NCI-H460 (cell line): ENCODE measurements at regions not wholly inside any gene's neighbourhood (a gene's known extent, or its start where the extent isn't known, plus 50 kb on each side); places are given as distances from the start of the nearest gene placed in this dataset.
A peak's percentile ranks its signal among the peaks of the same experiment; 100 is the strongest.

Experiments used
- DNase-seq: peaks from one replicate; pipeline ENCODE4 v3.0.0-alpha.2; 2016; ENCODE audit warnings: low read depth; ENCODE audit errors: extremely low read depth

GRCh38 chr19:33946535-33947264 is 150.0 kb downstream of the KCTD15 start:
- DNase-seq, result no peak

- DNase-seq, result peak; percentile 0
Measured at GRCh38 chr19:33947265-33947964, 150.7 kb downstream of the KCTD15 start.

DNA sequence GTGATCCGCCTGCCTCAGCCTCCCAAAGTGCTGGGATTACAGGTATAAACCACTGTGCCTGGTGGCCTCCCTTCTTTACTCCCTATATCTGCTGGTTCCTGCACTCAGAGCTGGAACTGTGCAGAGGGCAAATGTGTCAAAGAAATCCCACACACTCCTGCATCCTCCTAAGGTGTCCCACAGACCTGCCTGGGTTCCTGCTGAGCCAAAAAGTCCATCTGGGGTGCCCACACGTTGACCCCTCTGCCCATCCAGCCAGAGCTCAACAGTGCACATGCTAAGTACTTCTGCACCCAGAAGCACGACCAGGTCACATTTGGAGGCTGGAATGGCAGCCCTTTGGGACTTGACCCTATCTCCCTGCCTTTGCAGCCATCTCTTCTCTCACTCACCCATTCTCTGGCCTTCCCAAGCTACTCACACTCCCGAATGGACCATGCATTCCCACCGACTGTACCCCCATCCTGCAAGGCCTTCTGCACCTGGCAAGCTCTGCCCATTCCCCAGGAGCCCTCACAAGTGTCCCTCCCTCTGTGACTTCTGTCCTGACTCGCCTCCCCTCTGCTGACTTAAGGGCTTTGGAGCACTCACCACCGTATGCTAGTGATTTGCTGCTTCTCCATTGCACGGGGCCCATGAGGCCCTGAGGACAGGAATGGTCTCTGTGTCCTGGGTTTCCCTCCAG is 152.1 kb downstream of the KCTD15 start:
- no peak for DNase-seq

DNA sequence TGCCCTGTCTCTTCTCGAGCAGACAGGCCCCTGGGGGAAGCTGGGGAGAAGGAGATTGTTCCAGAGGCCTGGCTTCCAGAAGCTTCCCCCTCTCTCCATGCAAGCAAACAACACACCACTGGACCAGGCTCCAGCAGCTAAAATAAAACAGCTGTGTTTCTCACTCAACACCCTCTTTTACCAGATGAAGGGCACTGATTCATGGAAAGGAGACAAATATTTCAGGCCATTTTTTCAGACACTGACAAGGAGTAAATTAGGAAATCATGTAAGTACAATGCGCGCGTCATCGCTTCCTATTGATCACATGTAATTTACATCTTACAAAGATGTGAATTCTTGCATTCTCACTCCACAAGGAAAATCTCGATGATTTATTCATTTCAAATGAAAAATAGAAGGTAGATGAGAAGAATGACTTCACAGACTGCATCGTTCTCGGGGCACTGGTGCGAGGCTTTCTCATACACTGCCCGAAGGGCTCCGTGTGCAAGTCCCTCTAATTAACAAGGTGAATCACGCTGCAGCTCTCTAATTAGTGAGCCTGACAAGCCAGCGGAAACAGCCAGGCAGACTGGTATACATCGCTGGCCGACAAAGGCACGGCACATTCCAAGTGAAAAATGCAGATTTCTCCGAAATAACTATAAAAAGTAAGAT is 153.6 kb downstream of the KCTD15 start:
- no peak for DNase-seq

GRCh38 chr19:33953023-33953422 is 156.4 kb downstream of the KCTD15 start:
- DNase-seq, result no peak

DNA sequence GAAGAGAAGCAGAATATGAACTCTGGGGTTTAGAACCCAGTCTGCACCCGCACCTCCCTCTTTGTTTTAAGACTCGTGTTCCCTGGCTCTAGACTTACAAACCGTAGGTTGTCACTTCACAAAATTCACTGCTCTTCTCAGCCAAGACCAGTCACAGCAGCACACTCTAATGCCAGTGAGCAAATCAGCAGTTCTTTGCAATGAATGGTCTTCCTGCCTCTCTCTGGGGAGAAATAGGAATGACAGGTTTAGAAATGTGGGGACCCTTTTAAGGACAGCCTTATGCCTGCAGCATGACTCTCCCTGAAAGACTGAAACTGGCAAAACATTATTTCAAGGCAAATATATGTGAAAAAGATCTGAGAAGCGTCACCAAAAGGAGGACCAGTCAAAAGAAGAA is 156.9 kb downstream of the KCTD15 start:
- DNase-seq, result no peak

DNA sequence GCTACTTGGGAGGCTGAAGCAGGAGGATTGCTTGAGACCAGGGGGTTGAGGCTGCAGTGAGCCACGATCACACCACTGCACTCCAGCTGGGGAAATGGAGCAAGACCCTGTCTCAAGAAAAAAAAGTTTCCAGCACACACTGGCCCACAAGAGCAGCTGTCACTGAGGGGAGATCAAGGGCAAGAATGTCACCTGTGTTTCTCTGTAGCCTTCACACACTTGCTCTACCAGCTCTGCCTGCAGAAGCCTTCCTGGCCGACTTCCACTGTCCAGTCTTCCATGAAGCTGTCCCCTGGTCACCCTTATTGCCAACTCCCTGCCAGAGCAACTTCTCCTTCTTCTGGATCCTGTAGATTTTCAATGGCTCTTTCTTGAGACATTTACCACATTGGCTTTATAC is 158.0 kb downstream of the KCTD15 start:
- DNase-seq, result no peak

GRCh38 chr19:33956941-33957340 is 160.3 kb downstream of the KCTD15 start:
- DNase-seq, result no peak

DNA sequence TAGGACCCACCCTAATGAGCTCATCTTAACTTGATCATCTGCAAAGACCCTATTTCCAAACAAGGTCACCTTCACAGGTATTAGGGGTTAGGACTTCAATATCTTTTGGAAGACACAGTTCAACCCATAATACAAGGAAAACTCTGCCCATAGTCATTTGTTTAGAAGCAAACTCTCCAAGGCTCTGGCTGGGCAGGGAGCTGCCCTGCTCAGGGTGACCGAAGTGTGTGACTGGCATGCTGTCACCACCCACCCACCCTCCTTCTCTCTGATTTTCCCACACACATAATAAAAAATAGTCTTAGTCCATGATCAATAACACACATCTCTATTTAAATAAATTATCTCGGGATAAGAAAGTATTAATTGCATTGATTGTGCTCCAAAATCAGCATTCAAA is 161.1 kb downstream of the KCTD15 start:
- no peak for DNase-seq

DNA sequence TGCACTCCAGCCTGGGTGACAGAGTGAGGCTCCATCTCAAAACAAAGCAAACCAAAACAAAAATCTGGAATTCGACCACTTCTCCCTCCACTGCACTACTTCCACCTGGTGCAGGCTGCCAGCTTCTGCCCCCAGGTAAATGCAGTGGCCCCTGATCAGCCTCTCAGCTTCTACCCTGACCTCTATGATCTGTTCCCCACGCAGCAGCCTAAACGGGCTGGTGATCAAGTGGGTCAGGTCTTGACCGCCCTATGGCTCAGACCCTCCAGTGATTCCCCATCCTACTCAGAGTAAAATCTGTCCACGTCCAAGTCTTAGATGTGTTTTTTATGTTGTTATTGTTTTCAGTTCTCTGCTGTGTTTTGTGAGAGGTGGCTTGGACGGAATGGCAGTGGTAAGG is 163.9 kb downstream of the KCTD15 start:
- no peak for DNase-seq

DNA sequence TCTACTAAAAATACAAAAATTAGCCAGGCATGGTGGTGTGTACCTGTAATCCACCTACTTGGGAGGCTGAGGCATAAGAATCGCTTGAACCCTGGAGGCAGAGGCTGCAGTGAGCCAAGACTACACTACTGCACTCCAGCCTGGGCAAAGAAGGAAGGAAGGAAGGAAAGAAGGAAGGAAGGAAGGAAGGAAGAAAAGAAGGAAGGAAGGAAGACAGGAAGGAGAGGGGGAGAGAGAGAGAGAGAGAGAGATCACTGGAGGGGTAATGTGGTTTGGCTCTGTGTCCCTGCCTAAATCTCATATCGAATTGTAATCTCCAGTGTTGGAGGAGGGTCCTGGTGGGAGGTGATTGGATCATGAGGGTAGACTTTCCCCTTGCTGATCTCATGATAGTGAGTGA is 165.5 kb downstream of the KCTD15 start:
- DNase-seq, result no peak

DNA sequence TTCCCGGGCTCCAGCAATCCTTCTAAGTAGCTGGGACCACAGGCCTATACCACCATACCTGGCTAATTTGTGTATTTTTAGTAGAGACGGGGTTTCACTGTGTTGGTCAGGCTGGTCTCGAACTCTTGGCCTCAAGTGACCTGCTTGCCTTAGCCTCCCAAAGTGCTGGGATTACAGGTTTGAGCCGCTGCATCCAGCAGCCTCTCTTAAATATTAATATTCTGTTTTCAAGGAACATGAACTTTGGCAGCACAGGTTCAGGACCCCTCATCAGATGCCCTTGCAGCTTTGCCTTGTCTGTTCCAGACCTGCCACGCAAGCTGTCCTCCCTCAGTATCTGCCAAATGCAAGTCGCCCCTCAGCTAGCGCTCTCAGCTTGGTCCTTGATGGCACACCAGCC is 166.8 kb downstream of the KCTD15 start:
- no peak for DNase-seq

DNA sequence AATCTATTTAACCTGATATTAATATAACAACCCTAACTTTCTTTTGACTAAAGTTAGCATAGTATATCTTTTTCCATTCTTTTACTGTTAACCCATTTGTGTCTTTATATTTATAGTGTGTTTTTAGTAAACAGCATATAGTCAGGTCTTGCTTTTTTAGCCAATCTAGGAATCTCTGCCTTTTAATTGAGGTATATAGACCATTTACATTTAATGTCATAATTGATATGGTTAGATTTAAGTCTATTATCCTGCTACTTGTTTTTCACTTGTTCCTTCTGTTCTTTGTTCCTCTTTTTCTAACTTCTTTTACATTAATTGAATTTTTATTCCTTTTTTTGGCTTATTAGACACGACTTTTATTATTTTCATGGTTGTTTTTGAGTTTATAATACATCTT is 174.4 kb downstream of the KCTD15 start:
- no peak for DNase-seq

- DNase-seq, result no peak
Measured at GRCh38 chr19:33977756-33978685, 181.4 kb downstream of the KCTD15 start.

DNA sequence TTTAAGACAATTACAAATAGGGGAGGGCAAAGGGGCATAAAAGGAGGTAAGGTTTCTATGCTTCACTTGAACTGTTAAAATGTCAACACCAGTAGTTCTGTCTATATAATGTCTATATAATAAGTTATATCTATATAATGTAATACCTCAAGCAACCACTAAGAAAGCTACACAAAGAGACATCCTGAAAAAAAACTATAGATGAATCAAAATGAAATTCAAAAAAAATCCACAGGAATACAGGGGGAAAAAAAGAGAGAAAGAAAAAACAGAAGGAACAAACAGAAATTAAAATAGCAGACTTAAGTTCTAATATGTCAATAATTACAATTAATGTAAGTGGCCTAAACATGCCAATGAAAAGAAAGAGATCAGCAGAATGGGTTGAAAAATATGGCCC is 186.0 kb downstream of the KCTD15 start:
- no peak for DNase-seq

DNA sequence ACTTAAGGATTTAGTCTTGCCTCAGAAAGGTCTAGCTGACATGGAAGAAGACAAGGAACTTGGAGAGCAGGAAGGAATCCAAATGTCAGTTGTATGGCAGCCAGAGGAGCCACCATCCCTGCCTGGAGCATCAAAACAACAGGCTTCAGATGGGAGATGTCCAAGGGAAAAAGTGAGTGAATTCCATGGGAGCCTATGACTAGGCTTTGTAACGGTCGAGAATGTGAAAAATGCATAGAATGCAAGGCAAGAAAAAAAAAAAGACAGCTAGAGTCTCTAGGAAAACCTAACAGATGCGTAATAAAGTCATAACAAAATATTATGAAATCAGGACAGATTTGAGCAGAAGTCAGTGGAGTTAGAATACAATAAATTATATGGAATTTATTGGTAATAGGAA is 183.7 kb upstream of the LSM14A start:
- DNase-seq, result no peak

DNA sequence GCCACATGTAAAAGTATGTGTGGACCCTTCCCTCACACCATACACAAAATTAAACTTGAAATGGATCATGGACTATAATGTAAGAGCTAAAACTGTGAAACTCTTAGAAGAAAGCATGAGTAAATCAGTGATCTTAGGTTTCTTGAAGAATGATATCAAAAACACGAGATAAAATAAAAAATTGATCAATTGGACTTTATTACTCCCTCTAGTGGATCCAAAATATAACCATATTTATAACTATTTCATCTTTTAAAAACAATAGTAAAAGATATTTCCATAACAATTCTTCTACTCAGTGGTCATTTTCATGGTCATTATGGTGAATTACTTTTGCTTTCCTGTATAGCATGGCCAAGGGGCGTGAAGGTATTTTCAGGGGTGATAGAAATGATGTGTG is 174.6 kb upstream of the LSM14A start:
- no peak for DNase-seq

GRCh38 chr19:33998302-33998701 is 174.0 kb upstream of the LSM14A start:
- no peak for DNase-seq

DNA sequence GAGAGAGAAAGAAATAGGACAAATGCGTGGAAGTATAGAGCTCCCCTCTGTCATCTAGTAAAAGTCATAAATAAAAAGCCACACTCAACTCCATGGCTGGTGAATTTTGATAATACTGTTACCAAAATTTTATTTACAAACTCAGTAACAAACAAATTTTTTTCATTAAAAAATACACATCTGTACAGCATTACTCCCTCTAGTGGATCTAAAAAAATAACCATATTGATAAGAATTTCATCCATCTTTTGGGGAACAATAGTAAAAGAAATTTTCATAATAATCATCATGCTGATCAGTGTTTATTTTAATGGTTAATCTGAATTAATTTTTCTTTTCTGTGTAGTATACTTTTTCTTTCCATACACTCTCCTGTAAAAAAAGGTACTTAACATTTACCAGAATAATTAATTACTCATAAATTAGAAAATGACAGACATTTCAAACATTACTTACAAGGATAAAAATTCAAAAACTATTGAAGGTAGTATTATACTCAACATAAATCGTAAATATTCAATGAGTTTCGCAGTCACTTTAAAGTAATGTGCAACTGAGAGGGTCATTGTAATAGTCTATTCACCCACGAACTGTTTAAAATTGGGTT is 173.5 kb upstream of the LSM14A start:
- peak; percentile 1 for DNase-seq

GRCh38 chr19:34017024-34017423 is 155.3 kb upstream of the LSM14A start:
- no peak for DNase-seq
